ENCODE measurements at regions not wholly inside any gene's neighbourhood (a gene's known extent, or its start where the extent isn't known, plus 50 kb on each side); places are given as distances from the start of the nearest gene placed in this dataset.

DNA sequence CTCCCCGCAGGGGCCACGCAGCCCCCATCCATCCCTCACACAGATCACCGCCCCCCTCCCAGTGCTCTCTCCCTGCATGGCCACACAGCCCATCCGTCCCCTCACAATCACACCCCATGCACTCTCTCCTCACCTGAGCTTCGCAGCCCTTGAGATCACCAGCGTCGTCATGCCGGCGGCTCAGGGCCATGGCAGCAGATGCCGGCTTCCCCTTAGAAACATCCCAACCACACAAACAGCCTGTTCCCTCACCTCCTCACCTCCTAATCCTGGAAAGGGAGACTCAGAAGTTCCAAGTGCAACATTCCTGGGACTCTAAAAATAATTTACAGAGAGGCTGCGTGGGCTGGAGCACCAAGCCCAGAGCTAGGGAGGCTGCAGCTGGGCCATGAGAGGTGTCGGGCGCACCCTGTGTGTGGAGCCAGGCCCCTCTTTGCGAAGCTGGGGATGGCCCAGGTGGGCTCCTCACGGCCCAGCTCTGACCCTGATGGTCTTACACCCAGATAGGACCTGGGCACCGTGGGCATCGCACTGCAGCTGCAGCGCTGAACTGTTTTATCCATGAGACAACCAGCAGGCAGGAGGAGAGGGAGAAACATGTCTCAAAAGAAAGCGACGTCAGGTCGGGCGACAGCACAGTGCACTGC is 125.3 kb downstream of the DLL1 start:
- TF ChIP-seq, protein P1, sequence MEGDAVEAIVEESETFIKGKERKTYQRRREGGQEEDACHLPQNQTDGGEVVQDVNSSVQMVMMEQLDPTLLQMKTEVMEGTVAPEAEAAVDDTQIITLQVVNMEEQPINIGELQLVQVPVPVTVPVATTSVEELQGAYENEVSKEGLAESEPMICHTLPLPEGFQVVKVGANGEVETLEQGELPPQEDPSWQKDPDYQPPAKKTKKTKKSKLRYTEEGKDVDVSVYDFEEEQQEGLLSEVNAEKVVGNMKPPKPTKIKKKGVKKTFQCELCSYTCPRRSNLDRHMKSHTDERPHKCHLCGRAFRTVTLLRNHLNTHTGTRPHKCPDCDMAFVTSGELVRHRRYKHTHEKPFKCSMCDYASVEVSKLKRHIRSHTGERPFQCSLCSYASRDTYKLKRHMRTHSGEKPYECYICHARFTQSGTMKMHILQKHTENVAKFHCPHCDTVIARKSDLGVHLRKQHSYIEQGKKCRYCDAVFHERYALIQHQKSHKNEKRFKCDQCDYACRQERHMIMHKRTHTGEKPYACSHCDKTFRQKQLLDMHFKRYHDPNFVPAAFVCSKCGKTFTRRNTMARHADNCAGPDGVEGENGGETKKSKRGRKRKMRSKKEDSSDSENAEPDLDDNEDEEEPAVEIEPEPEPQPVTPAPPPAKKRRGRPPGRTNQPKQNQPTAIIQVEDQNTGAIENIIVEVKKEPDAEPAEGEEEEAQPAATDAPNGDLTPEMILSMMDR (IDR thresholded peaks at IDR 0.05; ENCODE audit: control insufficient read depth, insufficient read depth, low read depth, low read length, missing control alignments): no peak
- no peak overlapping the region for H3K4me3 ChIP-seq (ENCODE audit: control insufficient read depth, low read depth, low read length)
- DNase-seq (ENCODE audit: low read depth): no peak

DNA sequence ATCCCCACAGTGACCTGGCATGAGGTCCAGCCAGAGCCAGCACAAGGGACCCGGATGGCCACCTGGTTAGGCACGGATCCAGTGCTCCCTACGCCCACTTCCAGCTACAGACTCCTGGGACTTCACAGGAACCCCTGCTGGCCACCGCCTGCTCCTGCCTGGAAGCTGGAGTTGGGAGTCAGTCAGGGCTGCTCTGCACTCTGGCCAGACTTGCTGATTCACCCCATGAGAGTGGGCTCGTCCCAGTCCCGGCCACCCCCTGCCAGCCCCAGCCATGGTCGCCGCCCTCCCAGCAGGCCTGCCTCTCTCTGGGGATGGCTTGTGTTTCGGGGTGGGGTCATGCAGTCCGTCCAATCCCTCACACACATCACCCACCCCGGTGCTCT is 125.8 kb downstream of the DLL1 start:
- DNase-seq (ENCODE audit: low read depth): no peak
- TF ChIP-seq, protein P1 (IDR thresholded peaks at IDR 0.05; ENCODE audit: control insufficient read depth, insufficient read depth, low read depth, low read length, missing control alignments): no peak
- no peak overlapping the region for H3K4me3 ChIP-seq (ENCODE audit: control insufficient read depth, low read depth, low read length)

DNA sequence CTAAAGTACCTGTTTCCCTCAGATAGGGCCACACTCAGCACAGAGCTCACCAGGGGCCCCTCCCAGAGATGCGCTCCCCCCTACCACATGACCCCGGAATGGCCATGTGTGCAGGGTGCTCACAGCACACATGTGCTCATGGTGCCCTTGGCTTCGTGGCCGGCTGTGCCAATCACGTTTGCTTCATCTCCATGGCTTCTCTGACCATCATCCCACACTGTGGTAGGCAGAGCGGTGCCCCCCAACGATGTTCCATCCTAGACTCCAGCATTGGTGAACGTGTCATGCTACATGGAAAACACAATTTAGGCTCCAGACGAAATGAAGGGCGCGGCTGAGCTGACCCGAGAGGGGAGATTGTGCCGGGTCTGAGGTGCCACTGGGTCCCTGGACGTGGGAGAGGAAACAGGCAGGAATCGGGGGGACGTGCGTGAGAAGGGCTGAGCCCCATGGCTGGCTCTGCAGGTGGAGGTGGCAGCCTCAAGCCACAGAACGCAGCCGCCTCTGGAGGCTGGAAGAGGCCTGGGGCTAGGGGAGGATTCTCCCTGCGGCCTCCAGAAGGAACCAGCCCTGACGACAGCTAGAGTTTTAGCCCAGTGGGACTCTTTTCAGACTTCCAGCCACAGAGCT is 126.5 kb downstream of the DLL1 start:
- DNase-seq (ENCODE audit: low read depth): no peak
- no peak overlapping the region for H3K4me3 ChIP-seq (ENCODE audit: control insufficient read depth, low read depth, low read length)
- TF ChIP-seq, protein P1 (IDR thresholded peaks at IDR 0.05; ENCODE audit: control insufficient read depth, insufficient read depth, low read depth, low read length, missing control alignments): no peak

DNA sequence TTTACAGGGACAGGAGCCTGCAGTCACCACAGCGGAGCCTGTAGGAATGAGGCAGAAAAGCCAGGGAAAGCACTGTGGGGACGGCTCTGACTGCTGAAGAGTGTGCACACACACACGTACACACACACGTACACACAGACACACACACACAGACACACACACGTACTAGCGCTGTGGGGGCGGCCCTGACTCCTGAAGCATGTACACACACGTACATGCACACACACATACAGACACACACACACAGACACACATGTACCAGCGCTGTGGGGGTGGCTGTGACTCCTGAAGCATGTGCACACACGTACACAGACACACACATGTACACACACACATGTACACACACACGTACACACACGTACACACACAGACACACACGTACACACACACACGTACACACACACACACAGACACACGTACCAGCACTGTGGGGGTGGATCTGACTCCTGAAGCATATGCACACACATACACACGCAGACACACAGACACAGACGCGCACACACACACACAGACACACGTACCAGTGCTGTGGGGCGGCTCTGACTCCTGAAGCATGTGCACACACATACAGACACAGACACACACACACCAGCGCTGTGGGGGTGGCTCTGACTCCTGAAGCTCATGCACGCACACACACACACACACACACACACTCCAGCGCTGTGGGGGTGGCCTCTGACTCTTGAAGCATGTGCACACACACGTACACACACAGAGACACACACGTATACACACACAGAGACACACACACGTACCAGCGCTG is 127.3 kb downstream of the DLL1 start:
- DNase-seq (ENCODE audit: low read depth): no peak
- H3K4me3 ChIP-seq (ENCODE audit: control insufficient read depth, low read depth, low read length): no peak overlapping the region

DNA sequence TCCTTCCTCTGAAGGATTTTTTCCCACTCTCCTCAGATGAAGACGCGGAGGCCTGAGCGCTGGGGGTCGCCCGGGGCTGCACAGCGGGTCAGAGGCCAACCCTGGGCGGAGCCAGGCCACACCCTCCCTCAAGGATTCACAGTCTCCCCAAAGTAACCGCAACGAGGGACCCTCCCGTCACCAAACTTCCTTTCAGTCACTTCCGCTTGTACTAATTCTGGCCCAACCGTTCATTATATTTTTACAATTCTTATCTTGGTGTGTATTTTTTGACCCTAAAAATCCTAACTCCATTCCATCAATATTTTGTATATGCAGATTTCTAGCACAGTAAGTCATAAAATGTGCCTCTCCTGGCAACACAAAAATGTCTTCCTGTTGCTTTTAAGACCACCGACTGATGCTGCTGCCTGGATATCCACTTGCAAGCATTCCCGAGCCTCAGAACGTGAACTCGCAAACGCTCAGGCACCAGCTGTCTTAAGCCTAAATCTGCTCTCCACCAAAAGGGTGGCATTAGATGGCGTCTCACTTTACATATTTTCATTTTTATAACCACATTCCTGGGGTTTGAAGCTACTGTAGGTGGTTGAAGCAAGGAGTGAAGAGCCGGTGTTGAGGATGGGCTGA is 128.0 kb downstream of the DLL1 start:
- TF ChIP-seq, protein P1 (IDR thresholded peaks at IDR 0.05; ENCODE audit: control insufficient read depth, insufficient read depth, low read depth, low read length, missing control alignments): no peak
- no peak for DNase-seq (ENCODE audit: low read depth)
- H3K4me3 ChIP-seq (ENCODE audit: control insufficient read depth, low read depth, low read length): no peak overlapping the region

More for the DNA sequence above, 127.3 kb downstream of the DLL1 start:
- TF ChIP-seq, protein P1 (IDR thresholded peaks at IDR 0.05; ENCODE audit: control insufficient read depth, insufficient read depth, low read depth, low read length, missing control alignments): no peak

DNA sequence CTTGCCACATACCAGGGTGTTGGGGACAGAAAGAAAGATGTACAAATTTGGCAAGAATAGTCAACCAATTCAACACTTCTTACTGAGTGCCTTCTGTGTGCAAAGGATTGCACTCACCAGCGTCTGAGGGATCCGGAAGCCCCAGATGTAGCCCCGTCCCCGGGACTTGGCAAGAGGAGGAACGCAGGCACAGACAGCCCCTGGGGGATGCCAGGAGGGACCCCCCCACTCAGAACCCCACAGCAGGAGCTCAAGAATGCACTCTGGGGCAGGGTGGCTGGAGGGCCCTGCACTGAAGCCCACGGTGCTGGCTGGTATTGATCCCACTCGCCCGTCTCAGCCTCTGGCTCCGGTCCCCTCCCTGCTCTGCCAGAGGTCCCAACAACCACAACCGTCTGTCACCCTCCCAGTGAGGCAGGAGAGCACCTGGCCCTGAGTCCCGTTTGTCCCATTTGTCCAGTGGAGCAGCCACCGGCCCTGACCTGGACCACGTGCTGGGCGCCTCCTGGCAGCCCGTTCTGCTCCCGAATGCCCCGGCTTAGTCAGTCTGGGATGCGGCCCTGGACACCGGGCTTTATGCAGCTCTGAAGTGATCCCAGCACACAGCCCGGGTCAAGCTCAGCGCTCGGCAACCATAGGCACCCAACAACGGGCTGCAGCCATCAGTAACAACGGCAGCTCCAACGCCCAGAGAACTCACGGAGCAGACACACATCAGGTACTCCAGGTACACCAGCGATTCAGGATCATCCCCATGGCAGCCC is 128.7 kb downstream of the DLL1 start:
- DNase-seq (ENCODE audit: low read depth): no peak
- no peak overlapping the region for H3K4me3 ChIP-seq (ENCODE audit: control insufficient read depth, low read depth, low read length)
- TF ChIP-seq, protein P1 (IDR thresholded peaks at IDR 0.05; ENCODE audit: control insufficient read depth, insufficient read depth, low read depth, low read length, missing control alignments): no peak
